ENCODE measurements at regions not wholly inside any gene's neighbourhood (a gene's known extent, or its start where the extent isn't known, plus 50 kb on each side); places are given as distances from the start of the nearest gene placed in this dataset.

DNA sequence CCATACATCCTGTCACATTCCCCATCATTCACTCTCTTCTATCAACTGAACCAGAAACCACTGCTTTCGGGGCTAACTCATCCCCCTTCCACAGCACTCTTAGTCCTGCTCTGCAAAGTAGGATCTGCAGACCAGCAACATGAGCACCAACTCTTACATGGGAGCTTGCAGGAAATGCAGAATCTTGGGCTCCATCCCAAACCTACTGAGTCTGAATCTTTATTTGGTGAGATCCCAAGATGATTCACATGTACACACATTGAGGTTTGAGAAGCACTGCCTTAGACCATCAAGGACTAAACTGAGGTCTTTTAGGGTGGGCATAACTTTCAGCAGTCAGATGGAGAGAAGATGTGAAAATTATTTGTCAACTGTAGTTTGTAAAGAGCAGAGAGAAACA lies 235.6 kb upstream of the EPHA4 start:
- ATAC-seq (ENCODE audit: low FRiP score) (no peak), DNase-seq (no peak)
- 79 to 85% methylated on average over 1 of the region's 1 CpG for whole genome bisulfite sequencing, 2 donors
- Histone ChIP-seq H3K4me3 (ENCODE audit: low read length in 2 of 2) (no peak overlapping the region), H3K9me3 (ENCODE audit: control insufficient read depth, low read length) (no peaks in the 10 kb centered on the region), H3K27me3 (ENCODE audit: control insufficient read depth in 1 of 2, insufficient read depth in 2 of 2, low read length in 1 of 2) (no peaks in the 10 kb centered on the region), H3K27ac (ENCODE audit: low read depth in 1 of 2, low read length in 2 of 2) (no peak overlapping the region), H3K4me1 (ENCODE audit: control insufficient read depth in 1 of 2, insufficient read depth in 2 of 2, low read length in 2 of 2) (no peaks in the 10 kb centered on the region), H3K36me3 (ENCODE audit: control insufficient read depth in 1 of 2, insufficient read depth in 2 of 2, low read length in 1 of 2) (no peaks in the 10 kb centered on the region)
- intact Hi-C loops (cut with DNase I), result no loop called here

DNA sequence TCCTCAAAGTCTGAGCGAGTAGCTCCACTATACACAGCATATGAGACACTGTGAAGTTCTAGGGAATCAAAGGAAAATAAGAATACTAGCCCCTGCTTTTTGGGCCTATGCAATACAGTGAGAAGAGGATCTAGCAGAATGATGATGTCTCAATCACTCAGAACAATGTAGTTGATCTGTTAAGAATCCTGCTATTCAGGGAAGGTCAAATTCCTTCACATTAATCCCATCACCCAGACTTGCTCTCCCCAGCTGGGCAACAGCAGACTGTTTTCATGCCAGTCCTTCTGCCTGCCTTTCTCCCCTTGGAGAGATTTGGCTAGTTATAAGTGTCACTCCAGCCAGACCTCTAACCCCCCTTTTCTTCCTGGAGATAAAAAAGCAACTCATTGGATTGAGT lies 230.0 kb upstream of the EPHA4 start:
- Histone ChIP-seq H3K4me3 (ENCODE audit: low read length in 2 of 2) (no peak overlapping the region), H3K36me3 (ENCODE audit: control insufficient read depth in 1 of 2, insufficient read depth in 2 of 2, low read length in 1 of 2) (no peaks in the 10 kb centered on the region), H3K4me1 (ENCODE audit: control insufficient read depth in 1 of 2, insufficient read depth in 2 of 2, low read length in 2 of 2) (no peaks in the 10 kb centered on the region), H3K9me3 (ENCODE audit: control insufficient read depth, low read length) (no peaks in the 10 kb centered on the region), H3K27ac (ENCODE audit: low read depth in 1 of 2, low read length in 2 of 2) (no peak overlapping the region), H3K27me3 (ENCODE audit: control insufficient read depth in 1 of 2, insufficient read depth in 2 of 2, low read length in 1 of 2) (no peaks in the 10 kb centered on the region)
- WGBS, 2 donors, result 90 to 93% methylated on average over 1 of the region's 1 CpG
- DNase-seq (no peak), ATAC-seq (ENCODE audit: low FRiP score) (no peak)
- intact Hi-C loops (cut with DNase I), result no loop called here

DNA sequence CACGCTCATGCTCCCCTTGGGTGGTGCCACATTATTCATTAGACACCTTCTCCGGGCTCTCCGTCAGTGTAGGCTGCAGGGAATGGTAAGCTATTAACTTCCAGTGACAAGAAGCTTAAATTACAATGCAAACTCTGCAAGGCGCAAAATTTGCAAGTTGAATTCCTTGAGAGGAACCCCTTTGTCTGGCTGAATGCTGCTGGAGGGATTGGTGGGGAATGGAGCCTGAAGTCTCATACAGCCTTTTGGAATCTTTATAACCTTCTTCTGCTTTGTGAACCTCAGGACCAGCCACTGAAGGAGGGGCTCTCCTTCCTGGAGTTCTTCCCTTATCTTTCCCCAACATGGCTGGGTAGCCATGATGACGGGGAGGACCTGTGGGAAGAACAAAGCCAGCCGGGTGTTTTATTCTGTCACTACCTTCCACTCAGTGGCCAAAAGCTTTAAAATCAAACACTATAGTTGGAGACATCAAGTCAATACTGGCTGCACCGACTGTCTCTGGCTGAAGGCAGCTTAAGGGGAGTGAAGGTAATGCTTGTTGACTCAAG lies 220.9 kb upstream of the EPHA4 start:
- Histone ChIP-seq H3K36me3 (ENCODE audit: control insufficient read depth in 1 of 2, insufficient read depth in 2 of 2, low read length in 1 of 2) (no peaks in the 10 kb centered on the region), H3K9me3 (ENCODE audit: control insufficient read depth, low read length) (no peaks in the 10 kb centered on the region), H3K4me3 (ENCODE audit: low read length in 2 of 2) (no peak overlapping the region), H3K4me1 (ENCODE audit: control insufficient read depth in 1 of 2, insufficient read depth in 2 of 2, low read length in 2 of 2) (no peaks in the 10 kb centered on the region), H3K27me3 (ENCODE audit: control insufficient read depth in 1 of 2, insufficient read depth in 2 of 2, low read length in 1 of 2) (no peaks in the 10 kb centered on the region), H3K27ac (ENCODE audit: low read depth in 1 of 2, low read length in 2 of 2) (no peak overlapping the region)
- ATAC-seq (ENCODE audit: low FRiP score), result no peak
- 51 to 60% methylated on average over 7 of the region's 7 CpGs for WGBS, 2 donors
- no peak for DNase-seq
- intact Hi-C loops (cut with DNase I), result no loop called here

DNA sequence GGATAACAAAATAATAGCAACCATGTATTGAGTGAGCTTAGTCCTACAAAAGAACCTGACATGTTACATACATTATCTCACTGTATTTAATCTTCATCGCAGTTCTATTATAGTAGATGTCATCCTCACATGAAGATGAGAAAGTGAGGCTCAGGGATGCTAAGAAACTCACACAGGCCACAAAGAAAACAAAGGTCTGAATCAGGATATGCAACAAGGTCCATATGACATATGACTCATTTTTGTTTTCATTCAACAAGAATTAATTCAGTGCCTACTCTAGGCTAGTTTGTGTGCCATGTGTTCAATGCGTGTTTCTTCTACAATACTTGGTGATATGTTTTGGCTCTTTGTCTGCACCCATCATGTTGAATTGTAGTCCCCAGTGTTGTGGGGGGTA lies 219.7 kb upstream of the EPHA4 start:
- 93 to 94% methylated on average over 2 of the region's 2 CpGs for WGBS, 2 donors

DNA sequence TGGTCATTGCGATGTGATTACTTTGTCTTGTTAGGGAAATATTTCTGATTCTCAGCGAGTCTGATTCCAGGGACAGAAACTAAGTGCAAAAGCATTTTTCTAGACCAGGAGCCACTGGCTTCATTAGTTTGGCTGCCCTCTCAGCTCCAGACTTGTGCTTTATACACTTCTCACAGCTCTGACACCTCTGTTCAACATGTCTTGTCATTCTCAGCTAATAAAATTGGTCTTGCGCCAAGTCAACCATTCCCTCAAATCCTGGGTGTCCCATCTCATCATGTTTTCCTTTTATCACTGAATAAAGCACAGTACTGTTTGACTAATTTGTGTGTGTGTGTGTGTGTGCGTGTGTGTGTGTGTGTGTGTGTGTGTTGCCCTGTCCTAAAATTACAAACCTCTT lies 215.5 kb upstream of the EPHA4 start:
- WGBS, 2 donors, result 46 to 56% methylated on average over 4 of the region's 4 CpGs
- no peaks in the 10 kb centered on the region for H3K4me1 ChIP-seq (ENCODE audit: control insufficient read depth in 1 of 2, insufficient read depth in 2 of 2, low read length in 2 of 2)
- DNase-seq, result no peak
- H3K27ac ChIP-seq (ENCODE audit: low read depth in 1 of 2, low read length in 2 of 2), result no peak overlapping the region
- peaks cover 3% of the 10 kb centered on the region for H3K9me3 ChIP-seq (ENCODE audit: control insufficient read depth, low read length)
- H3K36me3 ChIP-seq (ENCODE audit: control insufficient read depth in 1 of 2, insufficient read depth in 2 of 2, low read length in 1 of 2), result no peaks in the 10 kb centered on the region
- no peak for ATAC-seq (ENCODE audit: low FRiP score)
- intact Hi-C loops (cut with DNase I), result no loop called here
- no peaks in the 10 kb centered on the region for H3K27me3 ChIP-seq (ENCODE audit: control insufficient read depth in 1 of 2, insufficient read depth in 2 of 2, low read length in 1 of 2)
- H3K4me3 ChIP-seq (ENCODE audit: low read length in 2 of 2), result no peak overlapping the region

More for the DNA sequence above, 219.7 kb upstream of the EPHA4 start:
- Histone ChIP-seq H3K9me3 (ENCODE audit: control insufficient read depth, low read length) (no peaks in the 10 kb centered on the region), H3K4me1 (ENCODE audit: control insufficient read depth in 1 of 2, insufficient read depth in 2 of 2, low read length in 2 of 2) (no peaks in the 10 kb centered on the region), H3K36me3 (ENCODE audit: control insufficient read depth in 1 of 2, insufficient read depth in 2 of 2, low read length in 1 of 2) (no peaks in the 10 kb centered on the region), H3K27me3 (ENCODE audit: control insufficient read depth in 1 of 2, insufficient read depth in 2 of 2, low read length in 1 of 2) (no peaks in the 10 kb centered on the region), H3K27ac (ENCODE audit: low read depth in 1 of 2, low read length in 2 of 2) (no peak overlapping the region), H3K4me3 (ENCODE audit: low read length in 2 of 2) (no peak overlapping the region)
- intact Hi-C loops (cut with DNase I), result no loop called here
- ATAC-seq (ENCODE audit: low FRiP score) (no peak), DNase-seq (no peak)

DNA sequence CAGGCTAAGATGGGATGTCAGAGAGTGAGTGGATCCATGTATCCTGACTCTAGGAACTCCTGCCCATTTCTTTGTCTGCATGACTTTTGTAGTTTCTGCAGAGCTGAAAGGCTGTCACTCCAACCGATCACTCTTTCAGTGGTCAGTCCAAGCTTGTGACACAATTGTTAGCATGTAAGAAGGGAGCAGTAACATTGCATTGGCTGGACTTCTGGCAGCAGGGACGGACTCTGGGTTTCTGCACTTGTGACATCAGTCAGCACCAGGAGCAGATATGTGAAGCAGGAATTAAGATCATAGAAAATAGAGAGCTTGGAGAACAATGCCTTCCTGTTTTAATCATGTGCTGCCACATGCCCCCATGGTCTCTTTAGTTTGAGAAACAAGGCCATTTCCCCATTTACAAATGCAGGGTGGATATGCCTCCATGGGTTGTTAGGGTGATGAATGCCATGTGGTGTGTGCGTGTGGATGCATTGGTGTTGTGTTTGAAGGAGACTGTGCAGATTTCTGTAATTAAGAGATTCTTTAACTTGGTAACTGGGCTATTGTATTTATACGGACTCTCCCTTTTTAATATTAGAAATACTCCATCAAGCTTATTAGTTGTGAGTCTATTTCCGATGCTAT lies 214.3 kb upstream of the EPHA4 start:
- Histone ChIP-seq H3K4me1 (ENCODE audit: control insufficient read depth in 1 of 2, insufficient read depth in 2 of 2, low read length in 2 of 2) (no peaks in the 10 kb centered on the region), H3K27ac (ENCODE audit: low read depth in 1 of 2, low read length in 2 of 2) (no peak overlapping the region), H3K9me3 (ENCODE audit: control insufficient read depth, low read length) (peaks cover 3% of the 10 kb centered on the region), H3K36me3 (ENCODE audit: control insufficient read depth in 1 of 2, insufficient read depth in 2 of 2, low read length in 1 of 2) (no peaks in the 10 kb centered on the region), H3K27me3 (ENCODE audit: control insufficient read depth in 1 of 2, insufficient read depth in 2 of 2, low read length in 1 of 2) (no peaks in the 10 kb centered on the region), H3K4me3 (ENCODE audit: low read length in 2 of 2) (no peak overlapping the region)
- intact Hi-C loops (cut with DNase I), result no loop called here
- DNase-seq (no peak), ATAC-seq (ENCODE audit: low FRiP score) (no peak)
- WGBS, 2 donors, result 81 to 82% methylated on average over 5 of the region's 5 CpGs

DNA sequence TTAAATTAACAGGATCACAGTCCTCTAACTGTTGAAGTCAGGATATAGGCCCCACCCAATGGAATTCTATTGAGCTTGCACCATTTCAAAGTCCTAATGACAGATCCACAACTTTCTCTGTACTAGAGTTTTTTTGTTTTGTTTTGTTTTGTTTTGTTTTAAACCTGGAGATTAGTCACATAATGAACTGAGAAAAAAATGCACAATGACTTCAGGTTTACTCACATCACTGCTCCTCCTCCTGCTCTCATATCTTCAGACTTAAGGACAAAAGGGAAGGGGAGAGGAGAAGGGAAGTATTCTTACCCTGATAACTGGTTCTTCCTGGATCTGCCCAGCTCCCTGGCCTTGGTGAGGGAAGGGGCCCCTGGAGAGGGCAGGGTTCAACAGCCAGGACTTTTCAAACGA lies 208.2 kb upstream of the EPHA4 start:
- no peak for DNase-seq
- no peaks in the 10 kb centered on the region for H3K27me3 ChIP-seq (ENCODE audit: control insufficient read depth in 1 of 2, insufficient read depth in 2 of 2, low read length in 1 of 2)
- WGBS, 2 donors, result 61 to 84% methylated on average over 1 of the region's 1 CpG
- H3K27ac ChIP-seq (ENCODE audit: low read depth in 1 of 2, low read length in 2 of 2), result no peak overlapping the region
- ATAC-seq (ENCODE audit: low FRiP score), result no peak
- intact Hi-C loops (cut with DNase I), result no loop called here
- no peak overlapping the region for H3K4me3 ChIP-seq (ENCODE audit: low read length in 2 of 2)
- peaks cover 3 to 7% of the 10 kb centered on the region in 2 donors for H3K4me1 ChIP-seq (ENCODE audit: control insufficient read depth in 1 of 2, insufficient read depth in 2 of 2, low read length in 2 of 2)
- H3K9me3 ChIP-seq (ENCODE audit: control insufficient read depth, low read length), result peaks cover 3% of the 10 kb centered on the region
- no peaks in the 10 kb centered on the region for H3K36me3 ChIP-seq (ENCODE audit: control insufficient read depth in 1 of 2, insufficient read depth in 2 of 2, low read length in 1 of 2)

DNA sequence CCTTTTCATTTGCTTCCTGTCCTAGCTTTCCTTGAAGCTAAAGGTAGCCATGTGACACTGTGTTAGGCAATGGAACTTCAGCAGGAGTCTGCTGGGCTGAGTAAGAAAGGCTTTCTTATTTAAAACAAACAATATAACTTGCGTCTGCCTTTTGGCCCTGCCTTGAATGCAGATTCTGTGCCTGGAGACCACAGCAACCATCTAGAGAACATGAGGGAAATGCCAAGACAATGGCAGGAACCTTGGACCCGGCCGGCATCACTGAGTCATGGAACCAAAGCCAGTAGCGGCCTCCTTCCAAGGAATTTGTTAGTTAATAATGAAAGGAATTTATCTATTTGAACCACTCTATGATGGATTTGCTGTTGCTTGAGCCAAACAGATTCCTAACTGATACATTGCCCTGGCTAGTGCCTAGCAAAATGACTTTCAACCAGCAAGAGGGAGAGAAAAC lies 207.5 kb upstream of the EPHA4 start:
- peak; percentile 72 for ATAC-seq (ENCODE audit: low FRiP score)
- H3K9me3 ChIP-seq (ENCODE audit: control insufficient read depth, low read length), result peaks cover 3% of the 10 kb centered on the region
- H3K27me3 ChIP-seq (ENCODE audit: control insufficient read depth in 1 of 2, insufficient read depth in 2 of 2, low read length in 1 of 2), result peaks cover 0 to 1% of the 10 kb centered on the region in 2 donors
- no peak overlapping the region for H3K4me3 ChIP-seq (ENCODE audit: low read length in 2 of 2)
- H3K36me3 ChIP-seq (ENCODE audit: control insufficient read depth in 1 of 2, insufficient read depth in 2 of 2, low read length in 1 of 2), result no peaks in the 10 kb centered on the region
- H3K4me1 ChIP-seq (ENCODE audit: control insufficient read depth in 1 of 2, insufficient read depth in 2 of 2, low read length in 2 of 2), result peaks cover 3 to 7% of the 10 kb centered on the region in 2 donors
- peak; percentile 69 to 79 for DNase-seq
- peak overlapping the region in 1 of 2 donors; percentile 84 for H3K27ac ChIP-seq (ENCODE audit: low read depth in 1 of 2, low read length in 2 of 2)
- intact Hi-C loops (cut with DNase I), result no loop called here
- WGBS, 2 donors, result 5 to 7% methylated on average over 4 of the region's 4 CpGs

DNA sequence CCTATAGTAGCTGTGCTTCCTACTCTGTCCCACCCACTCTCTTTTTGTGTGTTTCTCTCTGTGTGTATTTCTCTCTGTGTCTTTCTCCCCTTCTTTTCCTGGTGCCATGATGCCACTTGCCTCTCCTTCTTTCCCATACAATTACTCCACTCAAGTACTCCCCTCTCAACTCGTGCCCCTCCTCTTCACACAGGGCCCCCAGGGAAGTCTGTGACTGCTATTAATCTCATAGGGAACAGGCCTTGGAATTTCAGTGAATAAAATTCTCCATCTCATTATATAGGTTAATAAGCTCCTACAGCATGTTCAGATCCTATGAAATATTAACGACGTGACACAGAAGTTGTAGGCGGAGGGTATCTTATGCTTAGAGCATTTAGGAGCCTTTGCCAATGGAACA lies 205.9 kb upstream of the EPHA4 start:
- intact Hi-C loops (cut with DNase I), result no loop called here

More for the DNA sequence above, 205.9 kb upstream of the EPHA4 start:
- H3K27ac ChIP-seq (ENCODE audit: low read depth in 1 of 2, low read length in 2 of 2), result no peak overlapping the region
- no peak for ATAC-seq (ENCODE audit: low FRiP score)
- WGBS, 2 donors, result 91% methylated on average over 4 of the region's 4 CpGs
- peaks cover under 1% of the 10 kb centered on the region for H3K9me3 ChIP-seq (ENCODE audit: control insufficient read depth, low read length)
- H3K4me1 ChIP-seq (ENCODE audit: control insufficient read depth in 1 of 2, insufficient read depth in 2 of 2, low read length in 2 of 2), result peaks cover 3 to 7% of the 10 kb centered on the region in 2 donors
- peaks cover 0 to 1% of the 10 kb centered on the region in 2 donors for H3K27me3 ChIP-seq (ENCODE audit: control insufficient read depth in 1 of 2, insufficient read depth in 2 of 2, low read length in 1 of 2)
- DNase-seq, result no peak
- no peaks in the 10 kb centered on the region for H3K36me3 ChIP-seq (ENCODE audit: control insufficient read depth in 1 of 2, insufficient read depth in 2 of 2, low read length in 1 of 2)
- H3K4me3 ChIP-seq (ENCODE audit: low read length in 2 of 2), result no peak overlapping the region
